NCI-H524 treated with DMSO at 0.1 percent for 48 hours (cell line): ENCODE measurements at regions not wholly inside any gene's neighbourhood (a gene's known extent, or its start where the extent isn't known, plus 50 kb on each side); places are given as distances from the start of the nearest gene placed in this dataset.

Experiments used
- DNase-seq: peaks from one replicate; lab custom pipeline; 2025; lab: John Stamatoyannopoulos, UW

- no peak for DNase-seq
Observed at GRCh38 chr22:48857202-48857805, 970.4 kb downstream of the BRD1 start.

- peak; percentile 21 for DNase-seq
Observed at GRCh38 chr22:48856308-48856615, 971.4 kb downstream of the BRD1 start.

- DNase-seq: no peak
Observed at GRCh38 chr22:48855593-48856307, 971.9 kb downstream of the BRD1 start.

GRCh38 chr22:48855013-48855412, 972.7 kb downstream of the BRD1 start:
- DNase-seq: no peak

- DNase-seq: no peak
Observed at GRCh38 chr22:48853627-48854240, 973.9 kb downstream of the BRD1 start.

DNA sequence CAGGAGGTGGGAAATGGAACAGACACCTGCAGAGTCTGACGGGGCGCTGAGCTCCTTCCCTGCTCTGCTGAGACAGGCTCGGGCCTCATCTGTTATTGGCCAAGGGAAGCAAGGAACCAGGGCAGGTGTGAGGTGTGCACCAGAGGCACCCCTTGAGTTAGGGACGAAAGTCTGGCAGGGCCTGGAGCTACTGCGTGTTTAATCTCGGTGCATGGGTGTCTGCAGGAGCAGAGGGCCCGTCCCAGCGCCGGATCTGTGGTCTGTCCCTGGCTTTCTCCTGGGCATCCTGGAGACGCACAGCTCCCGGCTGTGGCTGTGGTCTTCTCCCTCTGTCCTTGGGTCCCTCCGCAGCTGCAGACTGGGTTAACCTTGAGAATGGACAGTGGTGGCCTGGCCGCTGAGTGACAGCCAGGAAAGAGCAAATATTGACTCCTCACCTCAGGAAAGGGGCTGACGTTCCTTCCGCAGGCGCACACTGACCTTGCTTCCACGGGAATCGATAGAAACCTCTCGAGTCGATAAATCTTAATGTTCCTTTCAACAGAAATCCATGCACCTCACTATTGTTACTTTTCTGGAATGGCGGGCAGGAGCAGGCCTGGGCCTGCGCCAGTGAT, 975.6 kb downstream of the BRD1 start:
- no peak for DNase-seq

DNA sequence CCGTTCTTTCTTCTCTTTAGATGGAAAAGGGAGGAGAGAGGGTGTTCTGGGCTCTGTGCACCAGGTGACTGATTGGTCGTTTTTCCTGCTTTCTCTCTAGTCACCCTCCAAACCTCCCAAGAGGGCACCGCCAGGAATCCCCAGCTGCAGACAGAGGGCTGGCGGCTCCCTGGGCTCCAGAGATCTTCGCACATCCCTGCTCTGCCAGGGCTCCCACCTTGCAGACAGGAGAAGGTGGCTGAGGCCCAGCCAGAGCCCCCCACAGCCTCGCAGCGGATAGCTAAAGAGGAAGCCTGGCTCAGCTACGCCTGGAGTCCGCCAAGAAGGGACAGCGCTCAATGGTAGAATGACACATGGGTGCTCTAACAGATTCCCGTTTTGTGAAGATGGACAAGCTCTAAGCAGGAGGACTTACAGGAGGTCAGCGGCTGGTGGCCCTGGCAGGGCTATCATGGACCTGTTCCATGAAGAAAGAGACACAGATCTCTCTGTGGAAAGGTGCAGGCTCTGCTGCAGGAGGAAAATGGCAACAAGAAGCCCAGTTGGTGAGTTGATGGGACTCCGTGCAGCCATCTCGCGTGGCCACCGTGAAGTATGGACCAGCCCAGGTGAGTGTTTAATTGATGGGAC, 976.9 kb downstream of the BRD1 start:
- no peak for DNase-seq

DNA sequence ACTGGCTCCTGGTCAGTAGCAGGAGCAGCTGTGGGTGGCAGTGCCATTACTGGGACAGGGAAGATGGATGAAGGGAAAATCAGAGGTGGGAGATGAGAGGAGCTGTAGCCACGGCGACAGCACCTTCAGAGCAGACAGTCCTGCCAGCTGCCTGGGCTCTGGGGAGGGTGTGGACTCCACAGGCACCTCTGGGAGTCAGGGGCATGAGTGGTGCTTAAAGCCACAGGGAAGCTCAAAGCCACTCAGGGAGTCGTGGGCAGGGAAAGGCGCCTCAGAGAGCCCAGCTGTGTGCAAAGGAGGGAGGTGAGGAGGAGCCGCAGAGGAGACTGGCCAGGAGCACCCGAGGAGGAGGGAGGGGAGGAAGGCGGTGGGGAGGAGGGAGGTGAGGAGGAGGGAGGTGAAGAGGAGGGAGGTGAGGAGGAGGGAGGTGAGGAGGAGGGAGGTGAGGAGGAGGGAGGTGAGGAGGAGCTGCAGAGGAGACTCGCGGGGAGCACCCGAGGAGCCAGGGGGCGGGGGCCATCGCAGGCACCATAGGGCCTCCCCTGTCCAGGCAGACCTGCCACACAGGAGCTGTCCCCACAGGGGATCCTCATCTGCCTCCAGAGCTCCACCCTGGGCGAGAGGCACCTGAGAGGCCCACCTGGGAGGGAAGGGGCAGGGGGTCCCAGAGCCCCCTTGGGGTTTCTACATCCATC, 977.6 kb downstream of the BRD1 start:
- DNase-seq: no peak

GRCh38 chr22:48849219-48849912, 978.3 kb downstream of the BRD1 start:
- no peak for DNase-seq

- no peak for DNase-seq
Observed at GRCh38 chr22:48846200-48846599, 981.5 kb downstream of the BRD1 start.

- no peak for DNase-seq
Observed at GRCh38 chr22:48845356-48845936, 982.2 kb downstream of the BRD1 start.

DNA sequence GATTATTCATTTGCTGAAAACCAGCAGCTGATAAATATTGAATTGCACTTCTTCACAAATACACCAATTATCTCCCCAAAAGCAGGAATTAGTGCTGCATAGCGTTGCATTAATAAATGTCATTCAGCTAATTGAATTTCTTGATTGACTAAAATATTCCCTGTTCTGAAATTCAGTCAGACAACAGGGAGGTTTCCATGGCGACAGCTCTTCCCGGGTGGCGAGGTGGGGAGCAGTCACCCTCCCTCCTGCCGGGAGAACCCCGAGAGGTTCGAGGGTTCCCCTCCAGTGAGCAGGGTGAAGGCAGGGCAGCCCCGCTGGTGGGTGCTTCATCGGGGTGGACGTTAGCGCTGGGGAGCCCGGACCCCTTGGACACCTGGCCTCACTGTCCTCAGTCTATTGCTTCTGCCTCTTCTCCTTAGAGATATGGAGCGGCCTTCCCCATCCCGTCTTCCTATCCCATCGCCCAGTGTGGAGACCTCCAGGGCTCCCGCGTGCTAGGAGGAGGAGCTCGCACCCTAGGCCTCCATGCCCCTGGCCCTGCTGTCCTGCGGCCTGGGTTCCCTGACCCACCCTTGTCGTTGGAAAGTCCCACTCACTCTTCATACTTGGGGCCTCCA, 983.5 kb downstream of the BRD1 start:
- no peak for DNase-seq

- DNase-seq: no peak
Observed at GRCh38 chr22:48843640-48844039, 984.0 kb downstream of the BRD1 start.

DNA sequence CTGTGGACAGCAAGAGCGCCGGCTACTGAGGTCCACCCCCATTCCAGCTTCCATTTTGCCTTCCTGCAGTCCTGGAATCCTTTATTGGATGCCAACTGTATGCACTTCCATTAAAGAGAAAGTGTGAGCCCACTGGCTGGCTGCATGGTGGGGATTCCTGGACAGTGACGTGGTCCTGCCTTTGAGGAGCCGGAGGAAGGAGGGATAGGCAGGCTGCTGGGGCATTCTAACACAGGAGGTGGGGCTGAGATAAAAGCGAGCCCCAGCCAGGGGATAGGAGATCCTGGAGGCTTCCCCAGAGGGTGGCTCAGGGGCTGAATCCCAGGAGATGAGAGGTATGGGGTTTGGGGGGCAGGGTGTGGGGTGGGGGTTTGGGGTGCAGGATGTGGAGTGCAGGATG, 984.7 kb downstream of the BRD1 start:
- DNase-seq: no peak

- DNase-seq: no peak
Observed at GRCh38 chr22:48842583-48842945, 985.1 kb downstream of the BRD1 start.

- no peak for DNase-seq
Observed at GRCh38 chr22:48841881-48842582, 985.6 kb downstream of the BRD1 start.

DNA sequence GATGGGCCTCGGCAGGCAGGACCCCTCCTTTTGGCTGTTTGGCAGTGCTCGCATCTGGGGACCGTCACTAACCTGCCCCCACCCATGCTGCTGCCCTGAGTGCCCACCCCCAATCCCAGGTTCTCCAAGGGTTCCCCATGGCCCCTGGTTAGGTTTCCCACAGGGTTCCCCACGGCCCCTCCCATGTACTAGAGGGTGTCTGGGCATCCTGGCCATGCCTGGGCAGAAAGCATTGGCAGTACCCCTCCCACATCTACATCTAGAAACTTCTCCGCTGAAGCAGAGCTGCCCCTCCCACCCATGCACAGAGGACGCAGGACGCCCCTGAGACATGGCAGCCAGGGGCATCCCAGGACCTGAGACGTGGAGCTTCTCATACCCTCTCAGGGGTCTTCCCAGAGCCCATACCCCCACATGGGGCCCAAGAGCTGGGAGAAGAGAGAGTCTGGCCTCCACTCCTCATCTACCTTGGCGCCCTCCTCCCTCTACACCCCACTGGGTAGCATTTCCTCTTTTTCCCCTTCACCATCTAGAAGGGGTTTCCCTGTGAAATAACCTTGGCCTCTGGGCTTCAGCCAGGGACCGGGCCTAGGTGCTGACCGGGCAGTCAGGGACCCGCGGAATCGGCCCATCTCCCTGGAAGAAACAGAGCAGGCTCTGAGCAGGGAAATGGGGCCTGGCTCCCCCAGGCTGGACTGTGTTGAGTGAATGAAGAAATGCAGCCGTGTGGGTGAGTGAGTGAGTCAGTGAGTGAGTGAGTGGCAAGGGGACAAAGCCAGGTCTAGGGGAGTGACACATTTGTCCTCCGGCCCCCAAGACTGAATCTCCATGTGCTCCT, 987.3 kb downstream of the BRD1 start:
- no peak for DNase-seq

DNA sequence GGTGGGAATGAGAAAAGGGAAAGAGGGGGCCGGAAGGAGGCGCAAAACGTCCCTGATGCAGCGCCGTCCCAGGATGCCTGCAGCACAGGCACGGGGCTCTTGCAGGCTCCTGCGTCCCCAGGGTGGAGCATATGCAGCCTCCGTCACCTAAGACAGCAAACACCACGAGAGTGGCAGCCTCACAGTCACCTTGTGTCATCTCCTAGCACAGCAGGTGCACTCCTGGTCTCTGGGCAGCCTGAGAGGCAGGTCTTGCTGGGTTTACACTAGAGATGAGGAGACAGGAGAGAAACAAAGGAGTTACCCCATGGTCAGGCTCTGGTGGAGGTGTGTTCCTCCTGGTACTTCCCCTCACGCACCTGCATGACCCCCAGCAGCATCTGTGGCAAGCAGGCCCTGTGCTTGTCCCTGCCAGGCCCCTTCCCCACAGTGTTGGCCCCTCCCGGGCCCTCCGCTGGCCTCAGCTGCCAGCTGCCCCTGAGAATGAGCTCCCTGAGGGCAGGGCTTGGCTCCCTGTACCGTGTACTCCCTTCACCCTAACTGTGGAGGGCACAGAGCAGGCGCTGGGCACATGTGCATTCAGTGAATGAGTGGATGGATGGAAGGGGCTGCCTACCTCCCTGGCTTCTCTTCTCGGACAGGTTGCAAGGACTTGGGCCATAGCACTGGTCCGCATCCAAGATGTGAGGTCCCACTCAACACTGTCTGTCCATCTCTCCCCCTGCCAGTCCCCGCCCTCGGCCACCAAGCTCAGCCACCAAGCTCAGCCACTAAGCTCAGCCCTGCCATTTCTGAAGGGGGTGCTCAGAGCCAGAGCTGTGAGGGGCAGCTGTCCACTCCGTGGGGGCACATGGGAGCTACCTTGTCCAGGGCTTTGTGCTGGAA, 988.6 kb downstream of the BRD1 start:
- DNase-seq: no peak
